ENCODE measurements at regions not wholly inside any gene's neighbourhood (a gene's known extent, or its start where the extent isn't known, plus 50 kb on each side); places are given as distances from the start of the nearest gene placed in this dataset.

DNA sequence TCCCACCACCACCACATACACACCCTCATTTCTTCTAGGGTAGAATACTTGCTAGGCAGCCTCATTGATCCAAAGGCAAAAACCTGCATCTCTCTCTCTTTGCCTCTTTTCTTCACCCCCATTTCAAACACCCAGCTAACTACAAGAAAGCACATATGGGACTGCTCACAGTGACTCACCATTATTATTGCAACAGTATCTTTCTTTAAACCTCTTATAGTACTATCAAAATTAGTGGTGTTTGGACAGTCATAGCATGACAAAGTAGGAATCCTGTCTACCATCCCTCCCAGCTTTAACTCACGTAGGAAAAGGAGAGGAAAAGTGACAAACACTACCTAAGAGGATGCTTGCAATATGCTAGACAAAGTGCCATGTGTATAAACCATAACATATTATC, 422.5 kb upstream of the CRIM1 start:
- Histone ChIP-seq H3K4me3 (no peak overlapping the region), H3K27ac (no peak overlapping the region), H3K9ac (no peak overlapping the region), H3K9me3 (no peaks in the 10 kb centered on the region), H3K4me2 (no peak overlapping the region), H3K36me3 (no peaks in the 10 kb centered on the region), H3K27me3 (no peaks in the 10 kb centered on the region), H3K4me1 (no peaks in the 10 kb centered on the region), H4K20me1 (no peaks in the 10 kb centered on the region)
- no peak for TF ChIP-seq Cebpa-rat (IDR thresholded peaks at IDR 0.05)

DNA sequence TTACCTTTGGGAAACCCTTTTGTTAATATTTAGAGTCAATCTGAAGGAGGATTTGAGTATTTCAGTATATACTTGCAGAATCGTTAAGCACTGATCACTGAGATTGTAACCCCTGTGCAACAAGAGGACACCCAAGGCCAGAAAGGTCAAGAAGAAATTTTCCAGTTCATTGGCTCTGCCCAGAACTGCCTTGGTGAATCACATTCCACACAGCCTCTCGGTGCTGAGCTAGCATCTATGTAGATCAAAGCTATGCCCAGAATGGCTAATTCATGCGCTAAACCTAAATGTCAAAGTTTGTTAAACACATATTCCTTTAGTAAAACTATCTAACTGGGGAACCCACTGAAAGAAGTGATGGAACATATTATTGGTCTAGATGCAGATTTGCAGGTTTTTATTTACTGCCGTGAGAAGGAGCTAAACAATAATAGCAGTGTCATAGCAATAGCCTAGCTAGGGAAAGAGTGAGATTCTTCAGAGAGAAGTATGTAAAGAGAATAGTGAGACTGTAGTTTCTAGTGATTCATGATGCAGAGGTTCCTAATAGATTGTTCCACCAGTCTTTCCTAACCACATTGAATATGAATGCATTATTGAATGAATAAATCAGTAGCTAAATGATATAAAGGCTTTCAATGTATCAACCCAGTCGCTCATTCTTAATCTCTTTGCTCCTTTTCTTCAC, 423.2 kb upstream of the CRIM1 start:
- no peak overlapping the region for H3K4me2 ChIP-seq
- H3K4me3 ChIP-seq = no peak overlapping the region
- H3K27ac ChIP-seq = no peak overlapping the region
- H3K9ac ChIP-seq = no peak overlapping the region
- H3K9me3 ChIP-seq = no peaks in the 10 kb centered on the region
- no peaks in the 10 kb centered on the region for H3K36me3 ChIP-seq
- no peaks in the 10 kb centered on the region for H3K27me3 ChIP-seq
- H4K20me1 ChIP-seq = no peaks in the 10 kb centered on the region
- H3K4me1 ChIP-seq = no peaks in the 10 kb centered on the region
- no peak for TF ChIP-seq Cebpa-rat (IDR thresholded peaks at IDR 0.05)

DNA sequence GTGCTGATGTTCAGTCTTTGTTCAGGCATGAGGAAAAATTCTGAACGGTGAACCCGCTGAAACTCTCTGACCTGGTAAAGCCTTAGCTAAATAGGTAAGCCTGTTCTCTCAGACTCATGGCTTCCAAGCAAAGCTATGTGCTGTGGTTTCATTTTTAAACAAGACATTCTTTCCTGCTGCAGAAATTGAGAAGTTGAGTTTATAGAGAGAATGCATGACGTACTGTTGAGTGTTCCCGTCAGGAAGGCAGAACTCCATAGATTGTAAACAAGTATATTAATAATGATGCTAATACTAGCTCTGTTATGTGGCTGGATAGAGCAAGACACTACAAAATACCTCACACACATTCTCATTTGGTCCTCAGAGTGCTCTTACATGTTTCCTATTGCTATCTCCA, 424.0 kb upstream of the CRIM1 start:
- Histone ChIP-seq H3K27ac (no peak overlapping the region), H3K9ac (no peak overlapping the region), H3K4me1 (no peaks in the 10 kb centered on the region), H3K4me2 (no peak overlapping the region), H3K4me3 (no peak overlapping the region), H3K36me3 (no peaks in the 10 kb centered on the region), H3K27me3 (no peaks in the 10 kb centered on the region), H4K20me1 (no peaks in the 10 kb centered on the region), H3K9me3 (no peaks in the 10 kb centered on the region)
- no peak for TF ChIP-seq Cebpa-rat (IDR thresholded peaks at IDR 0.05)

DNA sequence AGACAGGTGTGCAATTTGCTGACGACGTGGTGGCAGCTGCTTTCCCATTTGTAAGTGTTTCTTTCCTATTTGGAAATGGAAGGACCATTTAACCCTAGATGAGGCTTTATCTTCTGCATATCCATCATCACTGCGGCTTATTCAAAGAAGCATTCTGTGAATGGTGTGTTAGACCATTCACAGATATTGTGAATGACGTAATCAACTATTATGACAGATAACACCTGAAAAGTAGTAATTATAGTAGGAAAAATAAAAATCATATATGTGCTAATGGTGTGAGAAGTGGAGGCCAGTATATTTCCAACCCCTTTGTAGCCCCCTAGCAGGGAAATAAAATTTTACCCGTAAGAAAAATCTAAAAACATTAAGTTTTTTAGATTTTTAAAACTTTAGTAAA, 424.5 kb upstream of the CRIM1 start:
- Histone ChIP-seq H3K9ac (no peak overlapping the region), H3K27me3 (no peaks in the 10 kb centered on the region), H3K4me2 (no peak overlapping the region), H3K27ac (no peak overlapping the region), H3K4me1 (no peaks in the 10 kb centered on the region), H3K36me3 (no peaks in the 10 kb centered on the region), H3K4me3 (no peak overlapping the region), H4K20me1 (no peaks in the 10 kb centered on the region), H3K9me3 (no peaks in the 10 kb centered on the region)
- no peak for TF ChIP-seq Cebpa-rat (IDR thresholded peaks at IDR 0.05)

DNA sequence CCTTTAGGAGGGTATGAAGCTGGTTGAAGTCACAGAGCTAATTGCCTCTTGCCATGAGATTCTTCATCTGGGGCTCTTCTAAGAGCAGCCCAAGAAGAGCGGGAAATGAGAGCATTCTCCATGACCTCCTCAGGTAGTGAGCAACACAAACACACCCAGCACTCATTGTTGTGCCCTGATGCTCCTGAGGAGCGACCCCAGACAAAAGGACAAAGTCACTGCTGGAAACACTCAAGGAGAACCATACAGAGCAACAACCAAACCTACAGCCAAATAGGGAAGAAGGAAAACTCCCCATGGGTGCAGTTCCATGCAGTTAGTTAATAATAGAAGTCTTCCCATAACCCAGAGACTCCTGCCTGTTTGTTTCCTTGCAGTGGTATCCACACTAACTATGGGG, 426.0 kb upstream of the CRIM1 start:
- no peak overlapping the region for H3K27ac ChIP-seq
- no peaks in the 10 kb centered on the region for H3K27me3 ChIP-seq
- no peak overlapping the region for H3K4me2 ChIP-seq
- H3K4me1 ChIP-seq = no peaks in the 10 kb centered on the region
- no peak for TF ChIP-seq Cebpa-rat (IDR thresholded peaks at IDR 0.05)
- no peaks in the 10 kb centered on the region for H3K36me3 ChIP-seq
- H4K20me1 ChIP-seq = no peaks in the 10 kb centered on the region
- no peak overlapping the region for H3K9ac ChIP-seq
- no peak overlapping the region for H3K4me3 ChIP-seq
- H3K9me3 ChIP-seq = no peaks in the 10 kb centered on the region

DNA sequence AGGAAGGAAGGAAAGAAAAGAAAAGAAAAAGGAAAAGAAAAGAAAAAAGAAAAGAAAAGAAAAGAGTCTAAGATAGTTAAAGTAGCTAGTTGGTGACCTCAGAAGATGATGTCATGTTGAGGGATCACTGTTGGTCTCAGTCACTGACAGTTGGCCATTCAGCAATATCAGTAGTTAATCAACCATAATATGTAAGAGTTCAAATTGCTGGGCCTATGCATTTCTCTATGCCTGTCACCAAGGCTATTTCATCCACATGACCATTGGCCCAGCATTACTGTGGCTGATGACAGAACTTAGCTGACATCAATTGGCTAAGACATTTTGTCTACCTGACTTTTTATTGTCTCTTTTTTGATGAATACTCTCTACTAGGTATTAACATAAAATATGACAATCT, 435.5 kb upstream of the CRIM1 start:
- H4K20me1 ChIP-seq = no peaks in the 10 kb centered on the region
- H3K27me3 ChIP-seq = no peaks in the 10 kb centered on the region
- no peaks in the 10 kb centered on the region for H3K9me3 ChIP-seq
- H3K9ac ChIP-seq = no peak overlapping the region
- H3K4me2 ChIP-seq = no peak overlapping the region
- no peak overlapping the region for H3K4me3 ChIP-seq
- no peaks in the 10 kb centered on the region for H3K36me3 ChIP-seq
- no peak overlapping the region for H3K27ac ChIP-seq
- peaks cover 2% of the 10 kb centered on the region; the same call in 1 of the 2 replicates for H3K4me1 ChIP-seq
- no peak for TF ChIP-seq Cebpa-rat (IDR thresholded peaks at IDR 0.05)

DNA sequence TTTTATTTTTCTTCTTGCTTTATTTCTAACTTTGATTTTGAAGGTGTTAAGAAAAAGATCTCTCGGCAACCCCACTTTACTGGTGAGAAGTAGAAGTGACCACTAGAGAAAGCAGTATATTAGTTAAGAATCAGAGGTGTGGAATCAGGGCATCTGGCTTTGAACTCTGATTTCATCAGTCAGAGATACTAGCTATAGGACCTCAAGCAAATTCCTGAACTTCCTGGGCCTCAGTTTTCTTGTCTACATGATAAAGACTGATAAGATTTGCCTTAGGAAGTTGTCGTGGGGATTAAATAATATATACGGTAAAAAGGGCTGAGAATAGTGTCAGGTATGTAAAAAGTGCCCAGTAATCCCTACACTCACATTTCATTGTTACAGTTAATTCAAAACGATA, 440.3 kb upstream of the CRIM1 start:
- no peaks in the 10 kb centered on the region for H4K20me1 ChIP-seq
- no peak overlapping the region for H3K4me2 ChIP-seq
- no peaks in the 10 kb centered on the region for H3K36me3 ChIP-seq
- H3K9ac ChIP-seq = no peak overlapping the region
- no peak for TF ChIP-seq Cebpa-rat (IDR thresholded peaks at IDR 0.05)
- H3K27me3 ChIP-seq = no peaks in the 10 kb centered on the region
- H3K4me3 ChIP-seq = no peak overlapping the region
- no peaks in the 10 kb centered on the region for H3K9me3 ChIP-seq
- H3K27ac ChIP-seq = no peak overlapping the region
- peaks cover 7% of the 10 kb centered on the region for H3K4me1 ChIP-seq

DNA sequence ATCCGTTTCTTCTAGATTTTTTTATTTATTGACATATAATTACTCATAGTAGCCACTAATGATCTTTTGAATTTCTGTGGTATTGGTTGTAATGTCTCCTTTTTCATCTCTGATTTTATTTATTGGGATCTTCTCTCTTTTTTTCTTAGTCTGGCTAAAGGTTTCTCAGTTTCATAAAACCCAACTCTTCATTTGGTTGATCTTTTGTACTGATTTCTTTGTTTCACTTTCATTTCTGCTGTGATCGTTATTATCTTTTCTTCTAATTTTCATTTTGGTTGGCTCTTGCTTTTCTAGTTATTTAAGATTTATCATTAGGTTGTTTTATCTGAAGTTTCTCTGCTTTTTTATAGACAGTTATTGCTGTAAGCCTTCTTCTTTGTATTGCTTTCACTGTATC, 463.6 kb upstream of the CRIM1 start:
- TF ChIP-seq Cebpa-rat (IDR thresholded peaks at IDR 0.05) = no peak
- H3K27ac ChIP-seq = no peak overlapping the region
- no peaks in the 10 kb centered on the region for H3K36me3 ChIP-seq
- no peaks in the 10 kb centered on the region for H3K9me3 ChIP-seq
- no peaks in the 10 kb centered on the region for H4K20me1 ChIP-seq
- H3K4me3 ChIP-seq = no peak overlapping the region
- H3K4me1 ChIP-seq = no peaks in the 10 kb centered on the region; the same call in 1 of the 2 replicates
- no peaks in the 10 kb centered on the region for H3K27me3 ChIP-seq
- peak overlapping the region; percentile 42 for H3K4me2 ChIP-seq
- no peak overlapping the region for H3K9ac ChIP-seq

DNA sequence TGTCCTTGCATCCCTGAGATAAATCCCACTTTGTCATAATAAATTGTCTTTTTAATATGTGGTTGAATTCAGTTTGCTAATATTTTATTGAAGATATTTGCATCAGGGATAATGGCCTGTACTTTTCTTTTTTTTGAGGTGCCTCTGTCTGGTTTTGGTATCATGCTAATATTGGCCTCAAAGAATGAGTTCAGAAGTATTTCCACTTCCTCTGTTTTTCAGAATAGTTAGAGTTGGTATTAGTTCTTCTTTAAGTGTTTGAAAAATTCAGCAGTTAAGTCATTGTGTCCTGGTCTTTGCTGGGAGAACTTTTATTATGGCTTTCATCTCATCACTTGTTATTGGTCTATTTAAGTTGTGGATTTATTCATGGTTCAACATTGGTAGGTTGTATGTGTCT, 464.1 kb upstream of the CRIM1 start:
- Histone ChIP-seq H3K36me3 (no peaks in the 10 kb centered on the region), H3K4me3 (no peak overlapping the region), H3K9me3 (no peaks in the 10 kb centered on the region), H4K20me1 (no peaks in the 10 kb centered on the region), H3K9ac (no peak overlapping the region), H3K4me1 (no peaks in the 10 kb centered on the region; the same call in 1 of the 2 replicates), H3K4me2 (peak overlapping the region; percentile 42; the same call in 1 of the 2 replicates), H3K27ac (no peak overlapping the region), H3K27me3 (no peaks in the 10 kb centered on the region)
- no peak for TF ChIP-seq Cebpa-rat (IDR thresholded peaks at IDR 0.05)

DNA sequence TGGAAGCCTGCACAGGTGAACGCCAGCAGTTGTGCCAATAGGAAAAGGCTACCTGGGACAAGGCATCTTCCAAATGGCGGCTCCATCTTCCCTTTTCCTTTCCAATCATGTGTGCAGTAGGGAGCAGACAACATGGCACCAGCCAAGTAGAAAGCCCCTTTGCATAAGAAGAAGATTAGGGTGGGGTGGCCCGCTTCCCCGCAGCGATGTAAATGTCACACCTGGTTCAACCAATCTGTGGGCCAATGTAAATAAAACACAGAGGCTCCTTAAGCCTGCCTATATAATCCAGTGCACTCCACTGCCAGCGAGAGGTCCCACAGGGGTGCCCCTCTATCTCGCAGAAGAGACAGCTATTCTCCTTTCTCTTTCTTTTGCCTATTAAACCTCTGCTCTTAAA, 468.4 kb upstream of the CRIM1 start:
- H3K4me3 ChIP-seq = no peak overlapping the region
- H4K20me1 ChIP-seq = no peaks in the 10 kb centered on the region
- no peaks in the 10 kb centered on the region for H3K9me3 ChIP-seq
- H3K4me2 ChIP-seq = no peak overlapping the region
- H3K9ac ChIP-seq = no peak overlapping the region
- H3K27me3 ChIP-seq = no peaks in the 10 kb centered on the region
- no peaks in the 10 kb centered on the region; the same call in 1 of the 2 replicates for H3K4me1 ChIP-seq
- no peak overlapping the region for H3K27ac ChIP-seq
- no peaks in the 10 kb centered on the region for H3K36me3 ChIP-seq
- no peak for TF ChIP-seq Cebpa-rat (IDR thresholded peaks at IDR 0.05)

DNA sequence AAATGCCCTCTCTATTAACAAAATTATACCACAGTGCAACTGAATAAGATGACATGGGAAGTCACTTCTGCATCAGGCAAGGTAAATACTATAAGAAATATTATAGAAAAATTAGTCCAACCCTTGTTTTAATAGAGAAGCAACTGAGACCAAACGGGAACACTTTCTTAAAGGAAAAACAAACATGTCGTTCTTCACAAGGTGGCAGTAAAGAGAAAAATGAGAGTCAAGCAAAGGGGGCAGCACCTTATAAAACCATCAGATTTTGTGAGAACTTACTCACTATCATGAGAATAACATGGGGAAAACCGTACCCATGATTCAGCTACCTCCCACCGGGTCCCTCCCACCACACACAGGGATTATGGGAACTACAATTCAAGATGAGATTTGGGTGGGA, 481.7 kb upstream of the CRIM1 start:
- no peaks in the 10 kb centered on the region for H3K27me3 ChIP-seq
- no peak overlapping the region for H3K27ac ChIP-seq
- H3K9ac ChIP-seq = no peak overlapping the region
- H3K4me3 ChIP-seq = no peak overlapping the region
- no peaks in the 10 kb centered on the region for H4K20me1 ChIP-seq
- H3K36me3 ChIP-seq = no peaks in the 10 kb centered on the region
- TF ChIP-seq Cebpa-rat (IDR thresholded peaks at IDR 0.05) = no peak
- H3K9me3 ChIP-seq = no peaks in the 10 kb centered on the region
- H3K4me1 ChIP-seq = no peaks in the 10 kb centered on the region
- no peak overlapping the region for H3K4me2 ChIP-seq

All from BLaER1 (cell line).